ENCODE measurements at regions not wholly inside any gene's neighbourhood (a gene's known extent, or its start where the extent isn't known, plus 50 kb on each side); places are given as distances from the start of the nearest gene placed in this dataset.

DNA sequence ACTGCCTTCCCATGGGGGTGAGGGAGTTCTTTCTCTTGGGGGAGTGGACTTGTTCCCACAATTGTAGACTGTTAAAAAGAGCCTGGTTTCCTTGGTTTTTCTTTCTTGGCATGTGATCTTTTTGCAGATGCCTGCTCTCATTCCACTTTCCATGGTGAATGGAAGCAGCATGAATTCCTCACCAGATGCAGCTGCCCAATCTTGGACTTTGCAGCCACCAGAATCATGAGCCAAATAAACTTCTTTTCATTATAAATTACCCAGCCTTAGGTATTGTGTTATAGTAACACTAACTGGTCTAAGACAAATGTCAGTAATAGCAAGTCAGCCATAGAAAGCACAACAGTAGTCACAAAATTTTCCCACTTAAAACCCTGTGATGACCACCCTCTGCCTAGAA is 260.5 kb upstream of the THBS1 start:
- DNase-seq: no peak

DNA sequence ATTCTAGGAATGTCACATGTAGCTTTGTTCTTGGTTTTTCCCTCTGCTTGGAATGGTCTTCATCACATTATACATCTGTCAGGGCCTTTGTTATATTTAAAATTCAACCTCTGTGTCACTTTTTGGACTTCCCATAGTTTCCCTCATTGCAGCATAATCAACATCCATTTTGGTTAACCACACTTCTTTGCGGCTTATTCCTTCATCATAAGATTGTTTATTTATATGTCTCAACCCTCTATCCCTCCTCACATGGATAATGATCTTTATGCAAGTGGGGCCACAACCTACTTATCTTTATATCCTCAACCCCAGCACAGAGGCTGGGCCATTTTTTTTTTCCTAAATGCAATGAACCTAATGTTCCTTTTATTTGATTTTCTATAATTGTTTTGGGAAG is 260.0 kb upstream of the THBS1 start:
- DNase-seq: no peak

DNA sequence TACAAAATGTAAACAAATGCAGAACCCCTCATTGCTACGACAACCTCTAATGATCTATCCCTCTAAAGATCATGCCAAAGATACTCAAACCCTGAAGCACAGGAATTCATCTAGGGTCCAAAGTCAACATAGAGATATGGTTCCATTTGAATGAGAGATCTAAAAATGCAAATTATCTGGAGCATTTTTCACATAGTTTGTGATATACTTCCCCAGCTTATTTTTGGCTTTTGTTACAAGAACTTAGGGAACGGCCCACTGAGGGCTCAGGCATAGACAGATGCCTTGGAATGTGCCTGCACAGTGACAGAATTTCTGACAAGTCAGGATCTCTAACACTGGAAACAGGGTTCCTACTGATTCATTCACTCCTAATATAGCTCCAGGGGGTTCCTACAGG is 258.9 kb upstream of the THBS1 start:
- no peak for DNase-seq

DNA sequence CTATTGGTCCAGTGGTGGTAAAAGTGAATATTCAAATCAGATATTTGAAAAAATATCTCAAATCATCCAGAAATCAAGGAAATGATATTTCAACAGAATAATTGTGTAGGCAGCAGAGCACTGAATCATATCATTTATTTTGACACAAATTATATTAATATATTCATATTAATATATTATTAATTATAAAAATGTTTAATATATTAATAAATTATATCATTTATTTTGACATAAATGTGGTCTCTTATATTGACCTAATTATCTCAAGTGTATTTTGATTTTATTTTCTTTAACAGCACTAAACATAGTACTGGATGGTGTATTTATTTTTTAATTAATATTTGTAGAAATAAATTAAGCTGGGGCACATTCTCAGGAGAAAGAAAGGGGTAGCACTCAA is 257.7 kb upstream of the THBS1 start:
- DNase-seq: no peak

DNA sequence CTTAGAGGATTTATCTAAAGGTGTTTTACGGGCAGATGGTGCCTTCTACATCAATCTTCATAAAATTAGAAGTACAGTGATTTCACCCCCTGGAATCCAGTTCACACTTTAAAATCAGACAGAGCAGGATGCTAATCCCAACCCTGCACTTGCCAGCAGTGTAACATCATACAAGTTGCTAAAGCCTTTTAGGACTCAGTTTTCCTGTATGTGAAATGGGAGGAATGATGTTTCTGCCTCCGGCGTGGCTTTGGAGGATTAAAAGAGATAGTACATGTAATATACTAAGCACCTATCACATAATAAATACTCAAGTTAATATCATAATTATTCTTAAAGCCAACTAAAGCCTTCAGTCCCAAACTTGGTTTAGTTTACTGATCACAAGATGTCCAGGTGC is 257.2 kb upstream of the THBS1 start:
- no peak for DNase-seq

DNA sequence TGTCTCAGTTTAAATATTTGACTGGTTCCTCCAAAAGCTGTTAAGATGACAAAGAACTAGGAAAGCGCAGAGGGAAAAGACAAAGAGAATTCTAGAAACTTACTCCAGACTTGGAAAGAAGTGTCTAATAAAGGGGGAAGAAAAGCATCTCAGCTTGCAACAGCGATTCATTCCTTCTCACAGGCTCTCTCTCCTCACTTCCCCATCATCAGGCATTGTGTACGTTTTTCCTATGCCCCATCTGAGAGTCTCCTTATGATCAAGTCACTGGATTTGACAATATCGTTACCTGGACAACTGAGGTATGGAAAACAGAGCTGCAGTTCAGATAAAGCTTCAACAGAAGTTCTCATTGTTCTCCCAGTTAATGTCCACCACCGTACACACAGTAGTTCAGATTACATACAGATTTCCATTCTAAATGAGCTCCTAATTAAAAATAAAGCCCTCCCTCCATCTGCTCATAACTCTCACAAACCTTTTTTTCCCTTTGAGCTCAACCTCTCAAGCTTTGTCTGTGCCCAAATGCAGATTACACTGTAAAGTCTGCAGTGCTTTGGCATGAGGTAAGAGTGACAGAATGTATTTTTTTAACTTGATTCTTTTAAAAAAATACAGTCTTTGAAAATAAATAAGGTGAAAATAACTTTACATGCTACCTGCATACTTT is 254.4 kb upstream of the THBS1 start:
- DNase-seq: peak; percentile 7 to 24

DNA sequence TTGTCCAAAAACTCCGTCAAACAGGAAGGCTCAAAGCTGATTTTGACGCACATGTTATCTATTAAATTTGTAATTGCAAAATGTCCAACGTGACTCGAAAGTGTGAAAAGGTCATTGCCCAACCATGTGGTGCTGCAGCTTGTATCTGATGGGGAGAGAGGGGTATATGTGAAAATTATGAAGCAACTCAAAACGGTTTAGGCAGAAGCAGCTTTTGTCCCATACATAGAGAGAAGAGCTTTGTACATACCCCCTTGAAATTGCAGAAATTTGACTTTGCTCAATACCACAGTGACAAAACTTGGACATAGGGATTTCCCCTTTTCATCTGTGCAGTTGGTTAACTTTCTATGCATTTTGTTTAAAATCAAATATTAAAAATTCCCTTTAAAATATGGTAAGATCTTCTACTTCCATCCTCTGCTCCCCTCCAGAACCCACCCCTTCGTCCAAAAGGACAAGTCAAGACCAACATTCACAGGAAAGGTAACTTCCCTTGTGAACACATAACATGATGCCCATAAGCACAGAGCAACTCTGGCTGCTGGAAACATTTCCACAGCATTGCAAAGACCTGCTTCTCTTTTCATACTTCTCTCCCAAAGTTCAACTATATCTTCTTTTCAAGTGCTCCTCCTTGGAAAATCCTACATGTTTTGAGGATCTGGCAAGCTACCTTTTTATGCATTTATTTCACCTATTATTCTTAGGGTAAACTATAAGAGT is 253.7 kb upstream of the THBS1 start:
- peak; percentile 94 to 99 for DNase-seq

DNA sequence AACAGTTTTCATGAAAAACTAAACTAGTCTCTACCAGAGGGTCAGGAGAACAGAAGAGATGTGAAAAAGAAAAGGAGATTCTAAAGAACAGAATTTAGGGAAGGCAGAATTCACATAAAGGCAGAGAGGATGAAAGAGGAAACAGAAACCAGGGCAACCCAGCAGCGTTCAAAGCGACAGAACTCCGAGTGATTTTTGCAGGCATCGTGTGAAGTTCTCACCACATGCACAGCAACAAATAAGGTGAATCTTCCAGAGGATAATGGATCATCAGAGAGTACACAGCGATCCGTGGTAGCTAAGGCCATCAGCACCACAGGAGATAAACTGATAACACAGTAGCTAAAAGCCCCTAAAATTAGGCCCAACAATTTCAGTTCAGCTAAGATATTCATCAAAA is 250.8 kb upstream of the THBS1 start:
- no peak for DNase-seq

DNA sequence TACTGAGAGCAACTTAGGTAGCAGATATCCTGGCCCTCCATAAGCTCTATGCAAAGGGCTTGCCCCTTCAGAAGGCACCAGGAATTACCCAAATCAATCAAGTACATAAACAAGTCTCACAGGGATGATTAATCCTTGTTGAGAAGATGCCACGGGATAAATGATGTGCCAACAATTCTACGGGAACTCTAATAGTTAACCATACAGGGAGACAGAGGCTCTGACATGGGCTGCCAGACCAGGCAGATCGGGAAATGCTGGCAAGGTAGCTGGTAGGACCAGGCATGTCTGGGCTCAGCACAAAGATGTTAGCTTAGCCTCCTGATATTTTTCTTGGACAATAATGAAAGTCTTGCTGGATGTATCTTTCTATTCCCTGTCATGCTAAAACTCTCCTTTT is 249.3 kb upstream of the THBS1 start:
- DNase-seq: no peak

DNA sequence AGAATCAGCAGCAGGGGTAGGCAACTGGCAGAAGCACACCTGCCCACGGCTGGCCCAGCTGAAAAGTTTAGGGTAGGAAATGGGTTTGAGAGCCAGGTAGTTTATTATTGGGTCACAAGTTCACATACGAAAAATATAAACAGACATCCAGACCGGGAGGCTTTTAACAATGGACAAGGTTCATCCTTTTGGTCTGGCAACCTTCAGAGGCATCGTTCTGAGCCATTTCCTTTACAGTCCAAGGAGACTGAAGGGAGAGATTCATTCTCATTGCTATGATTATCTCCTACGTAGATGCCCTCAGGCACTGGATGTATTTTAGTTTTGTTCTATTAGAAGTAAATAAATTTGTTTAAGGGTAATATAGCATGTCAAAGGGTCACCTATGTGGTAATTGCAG is 248.0 kb upstream of the THBS1 start:
- DNase-seq: no peak

DNA sequence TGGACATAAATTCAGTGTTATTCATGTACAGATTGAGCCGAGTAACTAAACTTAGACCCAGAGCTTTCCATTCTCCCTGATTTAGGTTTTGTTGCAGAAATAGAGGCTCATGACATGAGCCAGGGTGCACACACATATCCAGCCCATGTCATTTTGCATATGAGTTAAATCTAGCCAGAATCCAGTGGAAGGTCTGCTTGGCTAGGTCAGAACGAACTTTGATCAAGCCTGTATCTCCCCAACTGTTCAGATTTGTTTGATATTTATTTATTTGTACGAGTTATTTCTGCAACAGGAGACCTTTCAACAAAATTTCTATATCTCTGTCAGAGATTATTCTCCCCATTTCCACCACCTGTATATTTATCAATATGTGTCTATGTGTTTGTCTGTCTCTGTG is 247.5 kb upstream of the THBS1 start:
- DNase-seq: no peak

DNA sequence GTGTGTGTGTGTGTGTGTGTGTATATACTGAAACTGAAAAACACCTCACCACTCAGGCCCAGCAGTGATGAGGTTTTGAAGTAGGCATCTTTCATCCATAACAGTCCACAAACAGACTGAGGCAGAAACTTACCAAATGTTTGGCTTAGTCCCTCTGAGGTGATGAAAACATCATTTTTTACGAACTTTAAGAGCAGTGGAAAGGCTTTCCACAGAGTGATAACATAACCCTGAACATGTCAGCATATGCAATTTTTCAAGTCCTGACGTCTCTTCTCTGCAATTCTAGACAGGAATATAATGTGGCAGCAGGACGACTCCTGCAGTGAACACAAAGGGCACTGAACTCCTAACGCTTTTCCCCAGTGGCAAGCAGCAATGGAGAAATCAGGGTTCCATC is 247.0 kb upstream of the THBS1 start:
- no peak for DNase-seq

DNA sequence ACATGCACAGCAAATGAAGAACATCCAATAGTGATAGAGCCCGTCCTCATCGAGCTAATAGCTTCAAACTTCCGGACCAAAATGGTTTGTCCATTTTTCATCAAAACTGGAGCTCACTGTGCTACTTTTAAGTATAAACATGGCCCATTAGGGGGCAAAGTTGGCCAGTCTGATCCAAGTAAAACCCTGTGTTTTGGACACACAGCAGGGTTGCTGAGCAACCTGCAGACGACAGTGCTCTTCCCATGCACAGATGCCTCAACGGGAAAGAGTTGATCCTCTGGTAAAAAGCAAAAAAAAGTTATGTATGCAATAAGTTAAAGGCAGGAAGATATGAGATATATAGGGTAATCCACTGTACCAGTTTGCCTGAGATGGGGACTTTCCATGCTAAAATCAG is 244.0 kb upstream of the THBS1 start:
- no peak for DNase-seq

DNA sequence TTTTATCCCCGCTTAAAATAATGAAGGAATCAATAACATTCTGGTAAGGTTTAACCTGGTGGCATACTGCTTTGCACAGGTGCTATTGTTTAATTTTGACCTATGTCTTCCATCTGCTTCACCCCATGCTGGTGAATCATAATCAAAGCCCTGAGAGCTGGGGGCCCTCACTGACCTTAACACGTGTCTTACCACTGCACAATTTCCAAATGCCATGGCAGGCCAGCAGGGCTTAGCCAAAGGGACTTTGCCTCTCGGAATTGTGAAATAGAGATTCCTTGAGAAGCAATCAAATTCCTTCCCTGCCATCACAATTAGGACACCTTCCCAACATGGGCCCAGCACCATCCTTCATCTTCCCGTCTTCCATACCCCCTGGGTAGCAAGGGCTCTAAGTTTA is 242.6 kb upstream of the THBS1 start:
- DNase-seq: no peak

DNA sequence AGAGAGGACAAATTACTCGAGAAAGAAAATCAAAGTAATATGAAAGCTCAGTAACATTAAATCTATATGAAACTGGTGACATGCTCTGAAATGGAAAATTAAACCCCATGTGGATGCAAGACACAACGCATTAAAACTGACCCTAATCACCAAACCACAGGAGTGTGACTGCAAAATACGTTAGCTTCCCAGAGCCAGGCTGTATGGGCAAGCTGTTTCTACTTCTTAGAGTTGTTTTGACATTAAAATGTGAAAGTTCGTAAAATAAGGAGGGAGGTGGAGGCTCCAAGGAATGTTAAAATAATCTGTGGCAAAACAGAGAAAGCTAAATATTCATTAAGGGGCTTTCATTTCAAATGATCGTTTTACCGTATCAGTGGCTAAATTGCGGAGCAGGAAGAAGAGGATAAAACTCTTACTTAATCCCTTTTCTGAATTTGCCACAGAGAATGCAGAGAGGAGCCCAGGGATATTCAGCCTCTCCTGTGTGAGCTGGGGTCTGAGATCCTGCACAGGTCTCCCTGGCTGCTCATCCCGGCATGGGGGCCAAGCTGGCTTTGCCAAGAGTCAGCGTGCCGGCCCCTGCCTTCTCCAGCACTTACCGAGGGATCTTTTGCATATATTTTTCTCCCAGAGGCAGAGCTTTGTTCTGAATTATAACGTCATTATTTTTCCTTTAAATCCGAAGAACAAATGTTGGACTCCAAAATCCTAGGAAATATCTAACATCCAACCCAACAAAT is 239.8 kb upstream of the THBS1 start:
- no peak for DNase-seq

DNA sequence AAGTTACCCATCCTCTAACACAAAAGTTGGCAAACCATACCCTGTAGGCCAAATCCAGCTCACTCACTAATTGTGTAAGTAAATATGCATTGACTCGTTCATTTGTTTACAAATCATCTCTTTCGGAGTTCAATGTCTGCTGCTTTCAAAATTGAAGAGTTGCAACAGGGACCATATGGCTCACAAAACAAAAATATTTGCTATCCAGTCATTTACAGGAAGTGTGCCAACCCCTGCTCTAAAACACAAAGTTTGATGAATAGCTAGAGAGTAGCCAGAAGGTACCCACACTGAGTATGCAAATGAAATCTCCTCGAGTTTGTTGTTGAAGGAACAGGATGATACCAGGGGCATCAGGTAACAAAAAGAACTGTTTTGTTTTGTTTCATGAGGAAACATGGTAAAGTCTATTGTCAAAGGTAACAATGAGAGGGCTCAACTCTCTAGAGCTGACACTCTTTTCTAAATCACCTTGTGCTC is 236.2 kb upstream of the THBS1 start:
- no peak for DNase-seq

DNA sequence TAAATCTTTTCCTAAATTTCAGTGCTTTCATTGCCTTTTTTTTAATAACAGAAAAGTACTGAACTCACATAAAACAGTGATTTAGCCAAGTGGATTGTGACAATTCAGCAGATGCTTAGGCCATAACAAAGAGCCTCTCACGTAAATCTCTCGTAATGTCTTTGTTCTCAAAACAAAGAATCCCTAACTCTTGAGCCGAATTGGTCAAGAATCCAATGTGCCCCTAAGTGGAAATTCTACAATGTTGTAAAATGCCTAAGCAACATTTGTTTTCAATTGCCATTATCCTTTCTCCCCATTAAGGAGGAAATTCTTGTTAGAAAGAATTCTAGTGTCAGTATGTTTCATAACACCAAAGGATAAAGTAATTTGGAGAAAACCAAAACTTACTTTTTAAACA is 235.7 kb upstream of the THBS1 start:
- DNase-seq: no peak

DNA sequence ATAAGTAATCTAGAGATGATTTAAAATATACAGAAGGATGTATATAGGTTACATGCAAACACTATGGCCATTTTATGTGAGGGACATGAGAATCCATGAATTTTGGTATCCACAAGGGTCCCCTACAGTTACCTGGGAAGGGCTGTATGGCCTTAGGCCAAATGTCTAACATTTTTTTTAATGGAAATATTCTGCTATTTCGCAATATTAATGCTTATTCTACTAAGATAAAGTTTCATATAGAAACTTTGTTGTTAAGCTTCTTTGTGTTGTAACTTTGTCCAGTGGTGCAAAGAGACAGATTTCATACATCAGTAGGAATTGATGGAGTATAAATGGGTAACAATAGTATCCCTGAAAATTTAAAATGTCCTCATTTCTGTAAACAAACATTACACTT is 233.4 kb upstream of the THBS1 start:
- no peak for DNase-seq

DNA sequence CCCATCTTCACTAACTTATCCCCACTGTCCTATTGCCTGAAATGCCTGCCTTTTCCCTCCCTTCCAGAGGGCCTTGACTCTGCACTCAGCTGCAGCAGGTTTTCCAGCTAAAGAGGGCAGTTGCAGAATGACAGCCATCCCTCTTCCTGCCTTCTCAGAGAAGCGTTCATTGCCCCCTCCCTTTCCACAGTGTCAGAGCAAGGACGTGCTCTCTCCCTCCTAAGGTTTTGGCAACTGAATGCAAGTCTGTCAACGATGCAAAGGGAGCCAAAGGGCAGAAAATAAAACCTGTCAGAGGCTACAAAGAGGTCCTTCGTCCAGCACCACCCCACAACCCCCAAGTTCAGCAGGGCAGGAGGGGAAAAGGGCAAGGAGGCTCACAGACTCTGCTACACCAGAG is 230.1 kb upstream of the THBS1 start:
- DNase-seq: no peak

DNA sequence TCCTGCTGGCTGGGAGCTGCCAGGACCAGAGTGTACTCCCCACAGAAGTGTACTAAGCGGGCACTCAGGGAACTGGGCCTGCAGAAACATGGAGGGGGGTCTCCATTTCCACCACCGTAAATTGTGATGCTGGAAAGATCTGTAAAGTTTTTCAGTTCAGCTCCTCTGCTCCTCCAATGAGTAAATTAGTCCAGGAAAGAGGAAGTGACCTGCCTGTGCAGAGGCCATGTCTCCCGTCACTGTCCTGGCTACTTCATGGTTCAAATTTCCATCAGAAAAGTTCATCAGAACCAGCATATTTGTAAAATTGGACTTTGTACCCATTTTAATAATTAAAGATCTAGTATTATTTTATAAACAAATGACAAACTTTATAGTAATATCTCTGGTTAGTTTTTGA is 226.7 kb upstream of the THBS1 start:
- DNase-seq: peak in 1 of 2 donors; percentile 12

DNA sequence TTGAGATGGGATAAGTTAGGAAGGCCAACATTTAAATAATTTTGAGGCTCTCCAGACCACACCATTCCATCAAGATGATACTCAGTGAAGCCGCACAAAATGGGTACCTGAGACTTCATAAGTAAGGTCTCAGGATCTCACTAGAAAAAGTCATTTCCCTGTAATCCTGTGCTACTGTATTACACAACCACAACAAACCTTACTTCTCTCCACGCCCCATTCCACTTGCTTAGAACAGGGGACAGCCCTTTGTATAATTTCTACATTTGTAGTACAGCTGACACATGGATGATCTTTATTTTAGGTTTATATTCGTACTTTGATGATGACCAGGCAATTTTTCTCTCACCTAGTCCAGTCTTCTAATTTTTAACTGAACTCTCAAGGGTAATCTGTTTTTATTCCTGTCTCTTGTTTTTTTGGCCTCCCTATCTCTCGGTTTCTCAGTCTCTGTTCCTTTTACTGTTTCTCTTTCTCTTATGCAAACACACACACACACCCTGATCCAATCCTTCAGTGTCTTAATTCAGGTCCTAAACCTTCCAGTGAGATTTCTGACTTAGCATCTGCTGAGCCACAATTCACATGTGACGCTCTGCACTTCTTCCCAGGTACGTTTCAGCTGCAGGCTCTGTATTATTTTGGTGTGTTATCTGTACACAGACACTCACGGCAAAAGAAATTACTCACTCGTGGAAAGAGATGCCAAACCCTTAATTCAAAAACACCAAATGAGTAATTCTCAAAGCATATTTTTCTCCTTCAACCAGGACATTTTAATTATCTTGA is 223.2 kb upstream of the THBS1 start:
- DNase-seq: peak in 1 of 2 donors; percentile 8

DNA sequence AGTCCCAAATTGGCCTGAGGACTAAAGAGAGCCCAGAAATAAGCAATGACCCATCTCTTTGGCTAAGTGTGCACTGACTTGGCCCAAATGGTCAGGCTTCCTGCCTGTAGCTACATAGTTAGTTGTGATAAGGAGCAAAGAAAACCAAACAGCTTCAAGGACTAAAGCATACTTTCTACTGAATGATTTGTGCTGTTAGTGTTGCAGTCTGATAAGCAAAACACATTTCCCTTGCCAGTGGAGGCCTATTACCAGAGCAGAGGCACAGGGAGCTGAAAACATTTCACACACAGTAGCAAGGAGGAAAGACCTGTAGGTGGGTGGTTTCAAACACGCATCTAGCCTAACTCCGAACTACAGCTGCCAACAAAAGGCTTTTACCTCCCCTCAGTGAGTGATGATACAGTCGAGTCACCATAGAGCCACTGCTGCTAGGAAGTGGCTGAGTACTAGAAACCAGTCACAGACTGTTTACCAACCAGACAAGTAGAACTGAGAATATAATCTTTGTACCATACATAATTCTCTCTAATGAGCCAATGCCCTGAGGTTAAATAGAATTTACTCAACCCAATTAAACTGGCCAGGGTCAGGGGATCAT is 222.3 kb upstream of the THBS1 start:
- DNase-seq: no peak

DNA sequence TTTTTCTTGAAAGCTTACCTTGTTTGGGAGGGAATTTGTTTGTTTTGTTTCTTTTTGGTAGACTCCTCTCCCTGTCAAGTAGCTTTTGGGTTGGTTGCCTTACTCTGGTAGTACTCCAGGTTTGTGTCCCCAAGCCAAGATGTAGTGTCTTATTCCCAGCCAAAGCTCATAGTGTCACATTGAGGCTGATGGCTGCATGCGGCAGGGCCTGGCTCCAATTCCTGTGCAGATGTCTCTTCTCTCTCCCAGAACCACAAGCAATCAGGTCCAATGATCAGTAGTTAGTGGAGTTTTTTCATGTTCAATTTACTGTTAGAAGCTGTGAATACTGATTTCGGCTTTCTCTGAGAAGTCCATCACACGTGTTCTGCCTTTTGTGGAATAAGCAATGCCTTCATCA is 221.1 kb upstream of the THBS1 start:
- DNase-seq: no peak
